ENCODE measurements at regions not wholly inside any gene's neighbourhood (a gene's known extent, or its start where the extent isn't known, plus 50 kb on each side); places are given as distances from the start of the nearest gene placed in this dataset.
"Not testable (repeated sequence)": the region's sequence is repeated elsewhere in the genome, so short reads cannot be mapped to it uniquely, and the experiment has no call there.

DNA sequence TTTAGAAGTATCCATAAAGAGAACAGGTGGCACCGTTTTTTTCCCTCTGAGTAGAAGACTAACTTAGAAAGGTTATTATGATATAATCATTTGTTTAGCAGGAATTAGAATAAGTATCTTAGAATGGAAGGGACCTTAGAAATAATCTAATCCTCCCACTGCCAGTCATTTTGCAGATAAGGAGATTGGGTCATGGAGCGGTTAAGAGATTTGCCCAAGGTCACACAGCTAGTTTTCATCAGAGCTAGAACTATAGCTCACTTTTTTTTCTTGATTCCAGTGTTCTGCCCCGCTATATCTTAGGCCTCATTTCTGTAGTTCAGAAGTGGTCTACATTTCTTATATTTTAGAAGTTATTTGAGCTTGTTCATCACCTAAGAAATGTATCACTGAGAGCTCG, 139.6 kb downstream of the PRL start:
- DNase-seq (ENCODE audit: low spot score) (no peak), ATAC-seq (ENCODE audit: low read depth) (no peak)
- Histone ChIP-seq H3K4me3 (ENCODE audit: severe bottlenecking) (no peak overlapping the region), H3K9me3 (ENCODE audit: severe bottlenecking) (no peaks in the 10 kb centered on the region), H3K27ac (ENCODE audit: poor library complexity, severe bottlenecking) (no peak overlapping the region), H3K27me3 (ENCODE audit: insufficient read depth, poor library complexity, severe bottlenecking) (no peaks in the 10 kb centered on the region), H3K4me1 (ENCODE audit: insufficient read depth, poor library complexity, severe bottlenecking) (no peaks in the 10 kb centered on the region), H3K36me3 (ENCODE audit: low read depth) (no peaks in the 10 kb centered on the region)
- TF ChIP-seq CTCF (IDR thresholded peaks at IDR 0.05; ENCODE audit: poor library complexity, severe bottlenecking) = no peak

GRCh38 chr6:22164236-22164635, 132.6 kb downstream of the PRL start:
- no peak for DNase-seq (ENCODE audit: low spot score)
- Histone ChIP-seq H3K4me1 (ENCODE audit: insufficient read depth, poor library complexity, severe bottlenecking) (no peaks in the 10 kb centered on the region), H3K27me3 (ENCODE audit: insufficient read depth, poor library complexity, severe bottlenecking) (no peaks in the 10 kb centered on the region), H3K27ac (ENCODE audit: poor library complexity, severe bottlenecking) (no peak overlapping the region), H3K36me3 (ENCODE audit: low read depth) (no peaks in the 10 kb centered on the region), H3K4me3 (ENCODE audit: severe bottlenecking) (no peak overlapping the region), H3K9me3 (ENCODE audit: severe bottlenecking) (no peaks in the 10 kb centered on the region)
- no peak for ATAC-seq (ENCODE audit: low read depth)
- no peak for TF ChIP-seq CTCF (IDR thresholded peaks at IDR 0.05; ENCODE audit: poor library complexity, severe bottlenecking)

DNA sequence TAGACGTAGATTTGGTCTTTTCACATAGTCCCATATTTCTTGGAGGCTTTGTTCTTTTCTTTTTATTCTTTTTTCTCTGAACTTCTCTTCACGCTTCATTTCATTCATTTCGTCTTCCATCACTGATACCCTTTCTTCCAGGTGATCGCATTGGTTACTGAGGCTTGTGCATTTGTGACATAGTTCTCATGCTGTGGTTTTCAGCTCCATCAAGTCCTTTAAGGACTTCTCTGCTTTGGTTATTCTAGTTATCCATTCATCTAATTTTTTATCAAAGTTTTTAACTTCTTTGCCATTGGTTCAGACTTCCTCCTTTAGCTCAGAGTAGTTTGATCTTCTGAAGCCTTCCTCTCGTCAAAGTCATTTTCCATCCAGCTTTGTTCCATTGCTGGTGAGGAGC, 125.8 kb downstream of the PRL start:
- not testable (repeated sequence) for H3K27me3 ChIP-seq (ENCODE audit: insufficient read depth, poor library complexity, severe bottlenecking); ATAC-seq (ENCODE audit: low read depth); H3K4me3 ChIP-seq (ENCODE audit: severe bottlenecking); H3K9me3 ChIP-seq (ENCODE audit: severe bottlenecking); H3K27ac ChIP-seq (ENCODE audit: poor library complexity, severe bottlenecking); DNase-seq (ENCODE audit: low spot score); H3K4me1 ChIP-seq (ENCODE audit: insufficient read depth, poor library complexity, severe bottlenecking); H3K36me3 ChIP-seq (ENCODE audit: low read depth)

DNA sequence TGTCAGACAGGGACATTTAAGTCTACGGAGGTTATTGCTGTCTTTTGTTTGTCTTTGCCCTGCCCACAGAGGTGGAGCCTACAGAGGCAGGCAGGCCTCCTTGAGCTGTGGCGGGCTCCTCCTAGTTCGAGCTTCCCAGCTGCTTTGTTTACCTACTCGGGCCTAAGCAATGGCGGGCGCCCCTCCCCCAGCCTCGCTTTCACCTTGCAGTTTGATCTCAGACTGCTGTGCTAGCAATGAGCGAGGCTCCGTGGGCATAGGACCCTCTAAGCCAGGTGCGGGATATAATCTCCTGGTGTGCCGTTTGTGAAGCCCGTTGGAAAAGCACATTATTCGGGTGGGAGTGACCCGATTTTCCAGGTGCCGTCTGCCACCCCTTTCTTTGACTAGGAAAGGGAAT, 125.0 kb downstream of the PRL start:
- H3K27me3 ChIP-seq (ENCODE audit: insufficient read depth, poor library complexity, severe bottlenecking); H3K4me1 ChIP-seq (ENCODE audit: insufficient read depth, poor library complexity, severe bottlenecking); ATAC-seq (ENCODE audit: low read depth); H3K9me3 ChIP-seq (ENCODE audit: severe bottlenecking); H3K36me3 ChIP-seq (ENCODE audit: low read depth); DNase-seq (ENCODE audit: low spot score); H3K4me3 ChIP-seq (ENCODE audit: severe bottlenecking); H3K27ac ChIP-seq (ENCODE audit: poor library complexity, severe bottlenecking): not testable (repeated sequence)

DNA sequence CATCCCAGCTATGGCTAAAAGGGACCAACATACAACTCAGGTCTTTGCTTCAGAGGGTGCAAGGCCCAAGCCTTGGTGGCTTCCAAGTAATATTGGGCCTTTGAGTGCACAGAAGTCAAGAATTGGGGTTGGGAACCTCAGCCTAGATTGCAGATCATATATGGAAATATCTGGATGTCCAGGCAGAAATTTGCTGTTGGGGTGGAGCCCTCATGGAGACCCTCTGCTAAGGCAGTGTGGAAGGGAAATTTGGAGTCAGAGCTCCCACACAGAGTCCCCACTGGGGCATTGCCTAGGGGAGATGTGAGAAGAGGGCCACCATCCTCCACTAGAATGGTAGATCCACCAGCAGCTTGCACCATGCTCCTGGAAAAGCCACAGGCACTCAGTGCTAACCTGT, 123.5 kb downstream of the PRL start:
- no peaks in the 10 kb centered on the region for H3K27me3 ChIP-seq (ENCODE audit: insufficient read depth, poor library complexity, severe bottlenecking)
- DNase-seq (ENCODE audit: low spot score) (no peak), ATAC-seq (ENCODE audit: low read depth) (no peak)
- H3K4me1 ChIP-seq (ENCODE audit: insufficient read depth, poor library complexity, severe bottlenecking) = no peaks in the 10 kb centered on the region
- no peak for TF ChIP-seq CTCF (IDR thresholded peaks at IDR 0.05; ENCODE audit: poor library complexity, severe bottlenecking)
- H3K27ac ChIP-seq (ENCODE audit: poor library complexity, severe bottlenecking) = no peak overlapping the region
- H3K9me3 ChIP-seq (ENCODE audit: severe bottlenecking) = no peaks in the 10 kb centered on the region
- H3K4me3 ChIP-seq (ENCODE audit: severe bottlenecking) = no peak overlapping the region
- no peaks in the 10 kb centered on the region for H3K36me3 ChIP-seq (ENCODE audit: low read depth)

DNA sequence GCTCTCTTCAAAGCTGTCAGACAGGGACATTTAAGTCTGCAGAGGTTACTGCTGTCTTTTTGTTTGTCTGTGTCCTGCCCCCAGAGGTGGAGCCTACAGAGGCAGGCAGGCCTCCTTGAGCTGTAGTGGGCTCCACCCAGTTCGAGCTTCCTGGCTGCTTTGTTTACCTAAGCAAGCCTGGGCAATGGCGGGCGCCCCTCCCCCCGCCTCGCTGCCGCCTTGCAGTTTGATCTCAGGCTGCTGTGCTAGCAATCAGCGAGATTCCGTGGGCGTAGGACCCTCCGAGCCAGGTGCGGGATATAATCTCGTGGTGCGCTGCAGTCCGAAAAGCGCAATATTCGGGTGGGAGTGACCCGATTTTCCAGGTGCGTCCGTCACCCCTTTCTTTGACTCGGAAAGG, 116.6 kb downstream of the PRL start:
- DNase-seq (ENCODE audit: low spot score); ATAC-seq (ENCODE audit: low read depth); H3K4me3 ChIP-seq (ENCODE audit: severe bottlenecking); H3K27ac ChIP-seq (ENCODE audit: poor library complexity, severe bottlenecking); H3K36me3 ChIP-seq (ENCODE audit: low read depth); H3K4me1 ChIP-seq (ENCODE audit: insufficient read depth, poor library complexity, severe bottlenecking); H3K9me3 ChIP-seq (ENCODE audit: severe bottlenecking); H3K27me3 ChIP-seq (ENCODE audit: insufficient read depth, poor library complexity, severe bottlenecking): not testable (repeated sequence)

Data from RWPE2 (cell line).